ENCODE measurements at regions not wholly inside any gene's neighbourhood (a gene's known extent, or its start where the extent isn't known, plus 50 kb on each side); places are given as distances from the start of the nearest gene placed in this dataset.

- no peak for TF ChIP-seq CTCF (conservative IDR thresholded peaks at IDR 0.05 in 1 of 2, IDR thresholded peaks at IDR 0.05 in 1 of 2; ENCODE audit: extremely low read depth in 1 of 2, insufficient read depth in 1 of 2, low read depth in 1 of 2, low read length in 2 of 2)
- no peak for TF ChIP-seq EZH2 (IDR thresholded peaks at IDR 0.05; ENCODE audit: borderline replicate concordance, low read length)
Measured at GRCh38 chr17:5719976-5720375, 135.7 kb upstream of the NLRP1 start.
